A673 (cell line): ENCODE measurements at regions not wholly inside any gene's neighbourhood (a gene's known extent, or its start where the extent isn't known, plus 50 kb on each side); places are given as distances from the start of the nearest gene placed in this dataset.

Experiments
- CTCF ChIP-seq: fragments of 300-800, 200-600 bp; sonication (generic); conservative IDR thresholded peaks from 2 replicates; pipeline ENCODE4 v1.5.1; 2017; ENCODE audit warnings: low read depth, mild to moderate bottlenecking, antibody characterized with exemption, low read length, moderate library complexity, mixed read lengths
- EZH2 ChIP-seq: fragments of 200-600 bp; sonication (generic); IDR thresholded peaks from 2 replicates; pipeline ENCODE4 v1.6.1; 2017; ENCODE audit warnings: borderline replicate concordance, low read depth, mild to moderate bottlenecking, mixed read lengths, antibody characterized with exemption, low read length; ENCODE audit not compliant: poor library complexity, severe bottlenecking

- TF ChIP-seq CTCF (peak; percentile 70), EZH2 (no peak)
Measured at GRCh38 chr2:117470311-117471095, 344.0 kb upstream of the DDX18 start.
